GM12892 (cell line): ENCODE measurements at regions not wholly inside any gene's neighbourhood (a gene's known extent, or its start where the extent isn't known, plus 50 kb on each side); places are given as distances from the start of the nearest gene placed in this dataset.
A peak's percentile ranks its signal among the peaks of the same experiment; 100 is the strongest.

Source experiments
- DNase-seq: peaks from one replicate; pipeline ENCODE4 v3.0.0; 2011; ENCODE audit not compliant: insufficient read length
- FAIRE-seq: peaks from 2 replicates; lab custom pipeline; 2011; peaks lifted over from hg19 to GRCh38; lab: Jason Lieb, UNC
- POLR2A ChIP-seq: IDR thresholded peaks from 2 replicates; pipeline ENCODE4 v1.6.1; 2011; ENCODE audit warnings: low read depth, low read length, control low read depth
- POLR2AphosphoS5 ChIP-seq: IDR thresholded peaks from 2 replicates; pipeline ENCODE4 v1.6.1; 2011; ENCODE audit warnings: low read depth, low read length, control low read depth
- TAF1 ChIP-seq: IDR thresholded peaks from 2 replicates; pipeline ENCODE4 v1.6.1; 2011; ENCODE audit warnings: low read depth, mild to moderate bottlenecking, control low read depth, low read length, borderline replicate concordance

- DNase-seq (no peak), FAIRE-seq (no peak)
- no peak for TF ChIP-seq POLR2A
- no peak for TF ChIP-seq TAF1
- TF ChIP-seq POLR2AphosphoS5: no peak
These were observed 152.2 kb downstream of the TMEM161B start for GRCh38 chr5:88116396-88116795.

GRCh38 chr5:88115211-88115610 is 153.4 kb downstream of the TMEM161B start:
- DNase-seq (no peak), FAIRE-seq (no peak)

GRCh38 chr5:88113429-88113828 is 155.2 kb downstream of the TMEM161B start:
- no peak for TF ChIP-seq TAF1
- no peak for TF ChIP-seq POLR2A
- TF ChIP-seq POLR2AphosphoS5: no peak
- FAIRE-seq: no peak
- DNase-seq: no peak

More at GRCh38 chr5:88115211-88115610, 153.4 kb downstream of the TMEM161B start:
- TF ChIP-seq TAF1 (no peak), POLR2A (no peak), POLR2AphosphoS5 (no peak)

GRCh38 chr5:88109818-88110217 is 158.8 kb downstream of the TMEM161B start:
- DNase-seq (no peak), FAIRE-seq (no peak)
- TF ChIP-seq TAF1 (no peak), POLR2A (no peak), POLR2AphosphoS5 (no peak)

GRCh38 chr5:88108490-88109279 is 160.0 kb downstream of the TMEM161B start:
- FAIRE-seq: no peak
- DNase-seq: no peak
- no peak for TF ChIP-seq POLR2AphosphoS5
- no peak for TF ChIP-seq TAF1
- no peak for TF ChIP-seq POLR2A

GRCh38 chr5:88094906-88095496 is 173.6 kb downstream of the TMEM161B start:
- TF ChIP-seq POLR2AphosphoS5 (no peak), TAF1 (no peak), POLR2A (no peak)
- FAIRE-seq (no peak), DNase-seq (no peak)

GRCh38 chr5:88094403-88094802 is 174.2 kb downstream of the TMEM161B start:
- DNase-seq (no peak), FAIRE-seq (peak; percentile 17)
- TF ChIP-seq TAF1 (no peak), POLR2AphosphoS5 (no peak), POLR2A (no peak)

- no peak for TF ChIP-seq POLR2A
- no peak for TF ChIP-seq POLR2AphosphoS5
- TF ChIP-seq TAF1: no peak
- FAIRE-seq (no peak), DNase-seq (no peak)
These were observed 174.9 kb downstream of the TMEM161B start for GRCh38 chr5:88093765-88094164.

- no peak for DNase-seq
- peak; percentile 24 for FAIRE-seq
- TF ChIP-seq POLR2A (no peak), POLR2AphosphoS5 (no peak), TAF1 (no peak)
These were observed 175.6 kb downstream of the TMEM161B start for GRCh38 chr5:88092958-88093605.

GRCh38 chr5:88092358-88092757 is 176.3 kb downstream of the TMEM161B start:
- TF ChIP-seq POLR2A (no peak), POLR2AphosphoS5 (no peak), TAF1 (no peak)
- DNase-seq (no peak), FAIRE-seq (no peak)

GRCh38 chr5:88090506-88090905 is 178.1 kb downstream of the TMEM161B start:
- DNase-seq: no peak
- no peak for TF ChIP-seq TAF1
- TF ChIP-seq POLR2AphosphoS5: no peak
- TF ChIP-seq POLR2A: no peak
- FAIRE-seq: no peak

- DNase-seq (no peak), FAIRE-seq (no peak)
- TF ChIP-seq POLR2AphosphoS5: no peak
- no peak for TF ChIP-seq POLR2A
- no peak for TF ChIP-seq TAF1
These were observed 178.8 kb downstream of the TMEM161B start for GRCh38 chr5:88089719-88090390.

- DNase-seq: no peak
- TF ChIP-seq POLR2AphosphoS5: no peak
- TF ChIP-seq POLR2A: no peak
- no peak for TF ChIP-seq TAF1
- no peak for FAIRE-seq
These were observed 183.2 kb downstream of the TMEM161B start for GRCh38 chr5:88085462-88085861.

GRCh38 chr5:88081877-88082276 is 186.8 kb downstream of the TMEM161B start:
- FAIRE-seq (no peak), DNase-seq (no peak)
- no peak for TF ChIP-seq POLR2A
- no peak for TF ChIP-seq TAF1
- no peak for TF ChIP-seq POLR2AphosphoS5
